BLaER1 (cell line): ENCODE measurements at regions not wholly inside any gene's neighbourhood (a gene's known extent, or its start where the extent isn't known, plus 50 kb on each side); places are given as distances from the start of the nearest gene placed in this dataset.

Source experiments
- H3K27ac ChIP-seq: shearing (Covaris generic); formaldehyde crosslinking; 2 replicates; pipeline ENCODE4 v1.8.1; 2022
- H3K27me3 ChIP-seq: shearing (Covaris generic); formaldehyde crosslinking; 2 replicates; pipeline ENCODE4 v1.8.1; 2022
- H3K36me3 ChIP-seq: shearing (Covaris generic); formaldehyde crosslinking; 2 replicates; pipeline ENCODE4 v1.8.1; 2022
- H3K4me1 ChIP-seq: shearing (Covaris generic); formaldehyde crosslinking; 2 replicates; pipeline ENCODE4 v1.8.1; 2022
- H3K4me2 ChIP-seq: shearing (Covaris generic); formaldehyde crosslinking; 2 replicates; pipeline ENCODE4 v1.8.1; 2022
- H3K4me3 ChIP-seq: shearing (Covaris generic); formaldehyde crosslinking; 2 replicates; pipeline ENCODE4 v1.8.1; 2022
- H3K9ac ChIP-seq: shearing (Covaris generic); formaldehyde crosslinking; 2 replicates; pipeline ENCODE4 v1.8.1; 2022
- H3K9me3 ChIP-seq: shearing (Covaris generic); formaldehyde crosslinking; 2 replicates; pipeline ENCODE4 v1.8.1; 2022
- H4K20me1 ChIP-seq: shearing (Covaris generic); formaldehyde crosslinking; 2 replicates; pipeline ENCODE4 v1.8.1; 2022
- Cebpa-rat ChIP-seq: shearing (Covaris generic); IDR thresholded peaks from 2 replicates; pipeline ENCODE4 v1.8.1; 2022

DNA sequence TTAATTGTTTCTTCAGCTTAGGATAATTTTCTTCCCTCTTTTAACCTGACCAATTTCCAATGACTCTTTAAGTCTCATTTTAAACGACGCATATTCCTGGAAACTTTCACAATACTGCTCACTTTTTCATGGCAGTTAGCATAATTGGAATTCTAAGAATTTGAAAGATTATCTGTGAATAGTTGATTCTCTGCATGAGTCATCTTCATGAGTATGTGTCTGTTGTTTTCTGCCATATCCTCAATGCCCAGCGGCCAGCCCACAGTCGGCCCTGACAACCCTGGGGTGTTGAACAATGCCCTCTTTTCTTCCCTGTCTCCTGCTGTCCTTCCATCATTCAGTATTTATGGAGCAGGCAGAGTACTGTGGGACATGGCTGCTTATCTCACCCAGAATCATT is 554.2 kb downstream of the CDH26 start:
- no peak overlapping the region for H3K4me2 ChIP-seq
- no peaks in the 10 kb centered on the region for H4K20me1 ChIP-seq
- no peaks in the 10 kb centered on the region for H3K27me3 ChIP-seq
- H3K9me3 ChIP-seq: peaks cover 3% of the 10 kb centered on the region; the same call in 1 of the 2 replicates
- H3K9ac ChIP-seq: no peak overlapping the region
- H3K27ac ChIP-seq: no peak overlapping the region
- TF ChIP-seq Cebpa-rat: no peak
- H3K4me1 ChIP-seq: no peaks in the 10 kb centered on the region
- H3K4me3 ChIP-seq: no peak overlapping the region
- H3K36me3 ChIP-seq: no peaks in the 10 kb centered on the region

DNA sequence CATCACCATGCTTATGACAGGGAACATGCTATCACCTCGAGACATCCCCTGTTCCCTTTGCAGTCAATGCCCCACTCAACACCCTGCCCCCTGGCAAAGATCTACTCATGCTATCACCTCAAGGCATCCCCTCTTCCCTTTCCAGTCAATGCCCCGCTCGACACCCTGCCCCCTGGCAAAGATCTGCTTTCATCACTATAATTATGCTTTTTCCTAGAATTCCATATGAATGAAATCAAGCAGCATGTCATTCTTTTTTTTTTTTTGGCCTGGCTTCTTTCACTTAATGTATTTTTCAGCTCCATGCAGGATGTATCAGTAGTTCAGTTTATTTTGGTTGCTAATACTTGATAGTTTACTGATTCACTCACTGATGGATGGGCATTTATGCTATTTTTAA is 554.9 kb downstream of the CDH26 start:
- Histone ChIP-seq H3K4me2 (no peak overlapping the region), H3K27me3 (no peaks in the 10 kb centered on the region), H3K9ac (no peak overlapping the region), H4K20me1 (no peaks in the 10 kb centered on the region), H3K9me3 (peaks cover 3% of the 10 kb centered on the region; the same call in 1 of the 2 replicates), H3K4me3 (no peak overlapping the region), H3K36me3 (no peaks in the 10 kb centered on the region), H3K4me1 (no peaks in the 10 kb centered on the region), H3K27ac (no peak overlapping the region)
- TF ChIP-seq Cebpa-rat: no peak

DNA sequence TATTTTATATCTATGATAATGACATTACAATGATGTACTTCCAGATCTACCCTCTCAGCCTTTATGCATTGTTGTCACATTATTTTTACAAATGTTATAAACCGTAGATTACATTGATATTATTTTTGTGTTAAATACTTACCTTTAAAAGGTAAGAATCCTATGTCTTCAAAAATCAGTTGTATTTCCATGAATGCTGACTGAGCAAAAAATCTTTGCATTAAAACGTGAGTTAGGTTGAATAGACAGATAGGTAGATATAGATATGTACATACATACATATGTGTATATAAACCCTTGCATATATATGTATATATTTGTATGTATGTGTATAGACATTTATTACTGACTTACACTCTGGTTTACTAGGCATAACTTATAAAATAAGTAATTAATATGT is 558.2 kb downstream of the CDH26 start:
- peaks cover 3% of the 10 kb centered on the region; the same call in 1 of the 2 replicates for H3K9me3 ChIP-seq
- no peaks in the 10 kb centered on the region for H3K27me3 ChIP-seq
- no peak overlapping the region for H3K4me3 ChIP-seq
- H3K27ac ChIP-seq: no peak overlapping the region
- no peak overlapping the region for H3K4me2 ChIP-seq
- H3K9ac ChIP-seq: no peak overlapping the region
- H3K4me1 ChIP-seq: no peaks in the 10 kb centered on the region
- H4K20me1 ChIP-seq: no peaks in the 10 kb centered on the region
- no peaks in the 10 kb centered on the region for H3K36me3 ChIP-seq
- no peak for TF ChIP-seq Cebpa-rat

DNA sequence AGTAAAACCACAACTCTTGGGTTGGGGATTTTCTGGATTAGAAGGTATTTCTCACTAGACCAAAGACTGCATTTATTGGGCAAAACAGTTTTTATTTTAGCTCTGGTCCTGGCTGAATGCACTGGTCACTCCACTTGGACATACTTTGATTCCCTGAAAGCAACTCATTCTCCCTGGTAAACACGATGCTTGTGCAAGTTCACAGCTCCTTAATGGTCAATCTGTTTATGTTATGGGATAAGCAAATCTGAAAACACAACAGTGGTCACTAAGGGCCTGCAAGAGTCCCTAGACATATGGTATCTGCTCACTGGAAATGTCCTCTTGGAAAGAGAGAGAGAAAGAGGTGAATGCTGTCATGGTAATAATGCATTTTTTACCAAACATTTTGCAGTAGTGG is 559.8 kb downstream of the CDH26 start:
- no peak overlapping the region for H3K4me2 ChIP-seq
- no peak overlapping the region for H3K4me3 ChIP-seq
- no peak overlapping the region for H3K27ac ChIP-seq
- no peaks in the 10 kb centered on the region for H3K4me1 ChIP-seq
- no peaks in the 10 kb centered on the region for H3K36me3 ChIP-seq
- no peaks in the 10 kb centered on the region for H4K20me1 ChIP-seq
- H3K9me3 ChIP-seq: peaks cover 3% of the 10 kb centered on the region; the same call in 1 of the 2 replicates
- no peak overlapping the region for H3K9ac ChIP-seq
- no peaks in the 10 kb centered on the region for H3K27me3 ChIP-seq
- no peak for TF ChIP-seq Cebpa-rat

DNA sequence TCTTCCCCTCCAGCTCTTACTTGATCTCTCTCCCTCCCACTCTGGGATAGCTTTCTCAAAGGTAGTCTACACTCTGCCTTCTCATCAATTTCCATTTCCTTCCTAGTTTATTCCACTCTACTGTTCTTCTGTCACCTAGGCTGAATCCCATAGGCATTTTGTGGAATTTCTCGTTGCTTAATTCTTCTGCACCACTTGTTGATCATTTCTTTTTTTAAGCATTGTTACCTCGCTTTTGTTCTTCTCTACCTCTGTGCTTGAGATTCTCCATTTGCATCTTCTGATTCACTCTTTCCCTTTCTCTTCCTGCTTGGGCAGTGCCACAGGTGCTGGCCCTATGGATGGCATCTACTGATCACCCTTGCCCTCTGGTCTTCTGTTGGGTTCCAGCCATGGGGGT is 567.2 kb downstream of the CDH26 start:
- Histone ChIP-seq H3K9ac (no peak overlapping the region), H3K4me1 (no peaks in the 10 kb centered on the region), H3K9me3 (no peaks in the 10 kb centered on the region), H3K27me3 (no peaks in the 10 kb centered on the region), H3K4me3 (no peak overlapping the region), H3K27ac (no peak overlapping the region), H3K4me2 (no peak overlapping the region), H3K36me3 (no peaks in the 10 kb centered on the region), H4K20me1 (no peaks in the 10 kb centered on the region)
- TF ChIP-seq Cebpa-rat: no peak

DNA sequence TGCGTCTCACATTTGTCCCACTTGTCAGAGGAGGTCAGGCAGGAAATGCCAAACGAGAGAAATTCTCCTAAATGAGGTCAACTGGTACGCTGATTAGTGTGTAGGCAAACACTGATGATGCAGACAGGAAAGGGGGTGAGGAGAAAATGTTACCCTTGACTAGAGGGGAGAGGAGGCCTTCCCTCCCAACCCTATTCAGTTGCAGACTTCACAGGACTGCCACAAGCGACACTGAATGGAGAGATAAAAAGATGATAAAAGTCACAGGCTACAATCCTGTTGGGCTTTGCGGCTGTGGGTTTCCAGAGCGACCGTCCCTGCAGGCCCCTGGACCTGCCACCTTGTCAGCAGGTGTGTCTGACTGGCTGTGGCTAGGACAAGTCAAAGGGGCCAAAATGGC is 569.4 kb downstream of the CDH26 start:
- H3K27ac ChIP-seq: no peak overlapping the region
- no peak overlapping the region for H3K9ac ChIP-seq
- no peaks in the 10 kb centered on the region for H3K27me3 ChIP-seq
- H3K4me1 ChIP-seq: no peaks in the 10 kb centered on the region
- H4K20me1 ChIP-seq: no peaks in the 10 kb centered on the region
- no peak overlapping the region for H3K4me3 ChIP-seq
- H3K4me2 ChIP-seq: no peak overlapping the region
- H3K36me3 ChIP-seq: no peaks in the 10 kb centered on the region
- TF ChIP-seq Cebpa-rat: no peak
- no peaks in the 10 kb centered on the region for H3K9me3 ChIP-seq

DNA sequence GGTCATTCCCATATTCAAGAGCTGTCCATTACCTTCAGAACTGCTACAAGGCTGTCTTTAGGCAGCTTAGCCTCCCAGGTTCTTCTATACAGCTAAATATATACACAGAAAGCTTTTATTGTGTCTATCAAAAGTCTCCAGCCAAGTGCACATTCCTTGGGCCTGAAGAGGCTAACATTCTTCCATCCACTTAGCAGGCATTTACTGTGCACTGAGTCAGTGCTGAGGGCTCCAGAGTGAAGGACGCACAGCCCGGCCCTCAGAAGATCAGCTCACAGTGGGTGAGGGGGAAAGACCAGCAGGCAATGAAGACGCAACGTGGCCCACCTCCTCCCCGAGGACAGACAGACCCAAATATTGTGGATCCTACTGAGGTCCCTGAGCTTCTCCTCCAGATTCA is 569.9 kb downstream of the CDH26 start:
- Histone ChIP-seq H3K4me1 (no peaks in the 10 kb centered on the region), H3K27ac (no peak overlapping the region), H3K9me3 (no peaks in the 10 kb centered on the region), H3K4me3 (no peak overlapping the region), H3K36me3 (no peaks in the 10 kb centered on the region), H3K9ac (no peak overlapping the region), H3K4me2 (no peak overlapping the region), H4K20me1 (no peaks in the 10 kb centered on the region), H3K27me3 (no peaks in the 10 kb centered on the region)
- no peak for TF ChIP-seq Cebpa-rat

DNA sequence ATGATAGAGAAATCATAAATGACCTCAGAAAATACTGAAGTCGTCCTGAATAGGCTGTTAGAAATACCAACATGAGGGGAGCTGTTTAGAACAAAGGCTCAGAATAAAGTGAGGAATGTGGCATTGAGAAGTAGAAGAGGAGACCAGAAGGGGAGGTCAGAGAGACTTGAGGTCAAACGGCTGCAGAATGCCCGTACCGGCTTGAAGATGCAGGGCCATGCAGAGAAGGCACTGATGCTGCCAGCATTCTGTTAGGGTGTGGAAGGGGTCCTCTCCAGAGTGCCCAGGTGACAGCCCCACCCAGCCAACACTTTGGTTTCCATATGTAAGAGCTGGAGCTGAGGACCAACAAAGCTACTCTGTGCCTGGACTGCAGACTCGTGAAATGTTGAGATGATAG is 570.9 kb downstream of the CDH26 start:
- H3K4me3 ChIP-seq: no peak overlapping the region
- no peaks in the 10 kb centered on the region for H3K4me1 ChIP-seq
- H3K36me3 ChIP-seq: no peaks in the 10 kb centered on the region
- H4K20me1 ChIP-seq: no peaks in the 10 kb centered on the region
- H3K9ac ChIP-seq: no peak overlapping the region
- H3K27me3 ChIP-seq: no peaks in the 10 kb centered on the region
- no peak for TF ChIP-seq Cebpa-rat
- no peak overlapping the region for H3K4me2 ChIP-seq
- no peaks in the 10 kb centered on the region for H3K9me3 ChIP-seq
- no peak overlapping the region for H3K27ac ChIP-seq

DNA sequence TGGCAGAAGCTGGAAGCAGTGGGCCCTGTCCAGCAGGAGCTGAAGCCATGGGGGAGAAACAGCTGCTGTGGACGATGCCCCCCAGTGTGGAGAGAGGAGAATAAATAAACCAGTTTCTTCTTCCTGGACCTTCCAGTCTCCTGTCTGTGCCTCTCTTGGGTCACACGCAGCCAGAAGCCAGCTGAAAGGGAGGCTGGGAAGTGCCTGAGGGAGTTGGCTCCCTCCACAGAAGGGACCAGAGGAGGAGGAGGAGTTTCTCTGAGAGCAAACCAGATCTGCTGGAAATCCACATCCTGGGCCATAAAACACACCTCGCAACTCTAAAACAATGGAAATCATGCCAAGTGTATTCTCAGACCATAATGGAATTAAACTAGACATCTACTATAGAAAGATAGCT is 577.0 kb downstream of the CDH26 start:
- Histone ChIP-seq H3K27me3 (no peaks in the 10 kb centered on the region), H3K9me3 (no peaks in the 10 kb centered on the region), H3K9ac (no peak overlapping the region), H3K27ac (no peak overlapping the region), H3K36me3 (no peaks in the 10 kb centered on the region), H3K4me3 (no peak overlapping the region), H3K4me2 (no peak overlapping the region), H3K4me1 (no peaks in the 10 kb centered on the region), H4K20me1 (no peaks in the 10 kb centered on the region)
- TF ChIP-seq Cebpa-rat: no peak

DNA sequence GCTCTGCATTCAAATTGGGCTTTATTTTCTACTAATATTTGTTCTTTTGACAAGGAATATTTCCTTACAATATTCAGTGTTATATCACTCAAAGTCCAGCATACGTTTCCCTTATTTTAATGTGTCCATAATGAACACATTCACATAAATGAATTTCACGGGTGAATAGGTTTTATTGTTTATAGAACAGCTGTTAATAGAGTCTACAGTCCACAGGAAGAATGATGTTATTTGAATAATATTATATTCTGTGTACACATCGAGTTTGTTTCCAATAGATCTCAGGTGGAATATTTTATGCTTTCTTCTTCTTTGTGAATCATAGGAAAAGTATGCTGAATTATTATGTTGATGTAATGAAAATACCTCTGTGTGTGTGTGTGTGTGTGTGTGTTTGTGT is 582.4 kb downstream of the CDH26 start:
- no peak for TF ChIP-seq Cebpa-rat
- H3K4me1 ChIP-seq: no peaks in the 10 kb centered on the region
- no peak overlapping the region for H3K4me2 ChIP-seq
- H3K36me3 ChIP-seq: no peaks in the 10 kb centered on the region
- H3K9me3 ChIP-seq: 0 out of 2 replicates have a peak, but pooled peaks cover 5% of the 10 kb centered on the region
- H3K27ac ChIP-seq: no peak overlapping the region
- no peak overlapping the region for H3K9ac ChIP-seq
- no peaks in the 10 kb centered on the region for H4K20me1 ChIP-seq
- H3K27me3 ChIP-seq: no peaks in the 10 kb centered on the region
- no peak overlapping the region for H3K4me3 ChIP-seq

DNA sequence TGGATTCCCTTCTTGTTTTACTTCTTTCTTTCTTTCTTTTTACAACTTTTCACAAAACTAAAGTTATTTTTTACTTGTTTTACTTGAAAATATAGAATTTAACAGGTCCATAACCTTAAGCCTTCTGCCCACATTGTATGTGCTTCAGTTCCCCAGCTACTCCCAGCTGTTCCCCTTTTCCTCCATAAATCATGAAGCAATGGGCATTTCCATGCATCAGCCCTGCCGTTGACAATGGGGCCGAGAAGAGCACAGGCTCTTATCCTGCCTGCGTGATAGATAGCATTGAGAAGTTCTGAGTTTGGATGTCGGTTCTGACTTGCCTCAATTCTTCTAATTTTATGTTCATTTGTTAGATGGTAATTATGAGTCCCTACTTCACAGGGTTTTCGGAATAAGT is 583.8 kb downstream of the CDH26 start:
- Histone ChIP-seq H3K4me1 (no peaks in the 10 kb centered on the region), H3K27me3 (no peaks in the 10 kb centered on the region), H3K27ac (no peak overlapping the region), H3K9me3 (0 out of 2 replicates have a peak, but pooled peaks cover 5% of the 10 kb centered on the region), H3K4me3 (no peak overlapping the region), H3K36me3 (no peaks in the 10 kb centered on the region), H3K4me2 (no peak overlapping the region), H4K20me1 (no peaks in the 10 kb centered on the region), H3K9ac (no peak overlapping the region)
- no peak for TF ChIP-seq Cebpa-rat
